Stomach (tissue), 8 donors: ENCODE measurements at regions not wholly inside any gene's neighbourhood (a gene's known extent, or its start where the extent isn't known, plus 50 kb on each side); places are given as distances from the start of the nearest gene placed in this dataset.
A peak's percentile ranks its signal among the peaks of the same experiment; 100 is the strongest.

ENCODE experiments used
- DNase-seq, 2 donors: peaks; one replicate each; pipeline versions ENCODE4 v3.0.0 to v3.0.0-alpha.2; 2013 to 2019
- H3K27ac ChIP-seq, 5 donors: fragments of 200-600 bp in 4 of 5; sonication (generic) in 4 of 5; one replicate each; pipeline ENCODE4 v1.5.1; 2013 to 2019; ENCODE audit warnings: mild to moderate bottlenecking in 1 of 5, moderate library complexity in 1 of 5
- H3K27me3 ChIP-seq, 3 donors: fragments of 200-600 bp; sonication (generic); one replicate each; pipeline ENCODE4 v1.5.1; 2017 to 2019; ENCODE audit warnings: mixed run types in 1 of 3
- H3K36me3 ChIP-seq, 4 donors: fragments of 200-600 bp; sonication (generic); 1 replicate in 3 of 4; 2 replicates in 1 of 4; pipeline ENCODE4 v1.5.1; 2016 to 2019
- H3K4me1 ChIP-seq, 4 donors: fragments of 200-600 bp; sonication (generic); one replicate each; pipeline ENCODE4 v1.5.1; 2016 to 2019
- H3K4me3 ChIP-seq, 4 donors: fragments of 200-600 bp; sonication (generic) in 3 of 4; one replicate each; pipeline ENCODE4 v1.5.1; 2016 to 2019; ENCODE audit warnings: mild to moderate bottlenecking in 1 of 4
- H3K9me3 ChIP-seq, 4 donors: fragments of 200-600 bp; sonication (generic); one replicate each; pipeline ENCODE4 v1.5.1; 2016 to 2019
- EP300 ChIP-seq: sonication (generic); formaldehyde crosslinking; IDR thresholded peaks from one replicate; pipeline ENCODE4 v1.6.1; 2017; ENCODE audit warnings: antibody characterized with exemption
- POLR2A ChIP-seq, 4 donors: fragments of 450-650 bp; IDR thresholded peaks; one replicate each; pipeline ENCODE4 v1.6.1; 2016; ENCODE audit warnings: antibody characterized with exemption in 4 of 4, control low read depth in 2 of 4, mild to moderate bottlenecking in 1 of 4, moderate library complexity in 1 of 4
- POLR2AphosphoS5 ChIP-seq, 3 donors: sonication (generic); formaldehyde crosslinking; IDR thresholded peaks; one replicate each; pipeline ENCODE4 v1.6.1; 2016; ENCODE audit warnings: antibody characterized with exemption in 3 of 3
- WGBS, 5 donors: extraction: QIAGEN DNeasy Blood & Tissue Kit in 3 of 5; methylation state at CpG; one replicate each; pipeline versions ENCODE4 v1.1.5 to v1.1.7; 2013 to 2018; 5-methylcytosine and 5-hydroxymethylcytosine counted together
- intact Hi-C: fragments of 100-400 bp; cut with DNase I; formaldehyde crosslinking; loops from one replicate; pipeline ENCODE4 v1.15.1; 2023; ENCODE audit warnings: low total_unique reads
- TF ChIP-seq, protein P1 (sequence below), 7 experiments: fragments of 450-650 bp in 4 of 7; fragments of 200-600 bp in 3 of 7; sonication (generic) in 3 of 7; IDR thresholded peaks; one replicate each; pipeline ENCODE4 v1.5.1; 2016 to 2019; ENCODE audit warnings: antibody characterized with exemption in 7 of 7, control low read depth in 2 of 7, mild to moderate bottlenecking in 1 of 7
- donor health status: healthy with polysubstance abuse.
- donor health status: Bipolar disorder and iron deficiency.
- donor health status: healthy.

DNA sequence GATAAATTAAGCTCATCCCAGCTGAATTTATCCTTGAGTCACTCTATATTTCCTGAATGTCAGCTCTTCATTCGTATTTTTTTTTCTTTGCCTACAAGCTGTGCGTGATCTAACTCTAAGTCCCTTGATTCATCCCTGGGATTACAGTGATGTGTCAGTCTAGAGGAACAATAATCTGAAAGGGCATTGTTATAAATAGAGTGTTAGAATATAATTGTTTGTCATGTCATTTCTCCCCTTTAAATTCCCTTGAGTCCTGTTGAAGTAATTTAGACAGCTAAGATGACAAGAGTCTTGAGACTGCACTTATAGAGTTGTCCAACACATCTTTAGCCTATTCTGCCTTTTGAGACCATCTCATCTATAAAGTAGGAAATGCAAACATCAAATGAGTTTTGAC, 621.8 kb downstream of the ZIC1 start:
- Histone ChIP-seq H3K27ac (no peak overlapping the region), H3K27me3 (no peaks in the 10 kb centered on the region), H3K9me3 (no peaks in the 10 kb centered on the region), H3K36me3 (no peaks in the 10 kb centered on the region), H3K4me3 (no peak overlapping the region), H3K4me1 (no peaks in the 10 kb centered on the region)
- intact Hi-C loops, result no loop called here
- no peak for TF ChIP-seq POLR2AphosphoS5 (IDR thresholded peaks at IDR 0.05)
- no peak for DNase-seq
- WGBS, 5 donors, result 81 to 91% (median 89%) methylated on average over 2 of the region's 2 CpGs

DNA sequence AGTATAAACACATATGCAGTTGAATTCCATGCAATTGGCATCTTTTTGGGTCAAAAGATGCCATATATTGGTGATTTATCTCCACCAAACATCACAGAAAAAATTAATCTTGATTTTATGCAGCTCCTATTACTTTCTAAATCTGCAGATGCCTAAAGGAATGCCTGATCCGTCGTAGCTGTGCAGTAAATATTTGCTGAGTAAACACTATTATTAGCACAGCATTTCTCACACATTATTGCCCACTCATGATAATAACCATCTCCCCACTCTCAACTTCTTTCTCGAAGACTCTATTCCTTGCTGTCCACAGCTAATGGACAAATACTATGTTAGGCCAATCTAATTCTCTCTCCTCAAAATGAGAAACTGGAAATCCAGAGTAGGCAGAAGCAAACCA, 625.2 kb downstream of the ZIC1 start:
- intact Hi-C loops, result no loop called here
- TF ChIP-seq EP300, result no peak
- TF ChIP-seq, protein P1, sequence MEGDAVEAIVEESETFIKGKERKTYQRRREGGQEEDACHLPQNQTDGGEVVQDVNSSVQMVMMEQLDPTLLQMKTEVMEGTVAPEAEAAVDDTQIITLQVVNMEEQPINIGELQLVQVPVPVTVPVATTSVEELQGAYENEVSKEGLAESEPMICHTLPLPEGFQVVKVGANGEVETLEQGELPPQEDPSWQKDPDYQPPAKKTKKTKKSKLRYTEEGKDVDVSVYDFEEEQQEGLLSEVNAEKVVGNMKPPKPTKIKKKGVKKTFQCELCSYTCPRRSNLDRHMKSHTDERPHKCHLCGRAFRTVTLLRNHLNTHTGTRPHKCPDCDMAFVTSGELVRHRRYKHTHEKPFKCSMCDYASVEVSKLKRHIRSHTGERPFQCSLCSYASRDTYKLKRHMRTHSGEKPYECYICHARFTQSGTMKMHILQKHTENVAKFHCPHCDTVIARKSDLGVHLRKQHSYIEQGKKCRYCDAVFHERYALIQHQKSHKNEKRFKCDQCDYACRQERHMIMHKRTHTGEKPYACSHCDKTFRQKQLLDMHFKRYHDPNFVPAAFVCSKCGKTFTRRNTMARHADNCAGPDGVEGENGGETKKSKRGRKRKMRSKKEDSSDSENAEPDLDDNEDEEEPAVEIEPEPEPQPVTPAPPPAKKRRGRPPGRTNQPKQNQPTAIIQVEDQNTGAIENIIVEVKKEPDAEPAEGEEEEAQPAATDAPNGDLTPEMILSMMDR (IDR thresholded peaks at IDR 0.05), result no peak
- no peak for TF ChIP-seq POLR2AphosphoS5 (IDR thresholded peaks at IDR 0.05)
- TF ChIP-seq POLR2A (IDR thresholded peaks at IDR 0.05), result no peak
- Histone ChIP-seq H3K27ac (no peak overlapping the region), H3K4me3 (no peak overlapping the region), H3K36me3 (no peaks in the 10 kb centered on the region), H3K9me3 (no peaks in the 10 kb centered on the region), H3K27me3 (no peaks in the 10 kb centered on the region), H3K4me1 (no peaks in the 10 kb centered on the region)
- DNase-seq, result no peak
- WGBS, 5 donors, result 32 to 63% (median 40%) methylated on average over 3 of the region's 3 CpGs

DNA sequence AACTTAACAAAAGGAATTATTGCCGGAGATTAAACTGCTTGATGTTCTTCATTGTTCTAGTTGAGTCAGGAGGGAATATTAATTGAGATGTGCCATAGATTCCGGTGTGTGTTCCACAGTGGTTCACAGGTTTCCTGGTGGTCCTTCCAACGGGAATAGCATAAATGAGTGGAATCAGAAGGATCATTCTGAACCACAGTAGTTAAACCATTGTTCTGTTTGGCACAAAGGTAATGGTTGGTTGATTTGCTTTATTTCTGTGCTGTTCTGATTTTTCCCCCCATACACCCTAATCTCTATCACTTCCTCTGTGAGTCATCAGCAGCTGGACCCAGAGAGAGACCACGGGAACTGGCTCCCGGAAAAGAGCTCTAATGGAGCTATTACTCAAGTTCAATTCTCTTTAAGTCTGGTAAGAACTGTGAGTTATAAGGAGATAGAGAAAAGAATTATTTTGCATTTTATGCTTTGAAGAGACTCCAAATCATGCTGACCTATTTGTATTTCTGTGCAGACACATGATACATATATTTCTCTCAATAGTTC, 627.2 kb downstream of the ZIC1 start:
- H3K9me3 ChIP-seq, result no peaks in the 10 kb centered on the region
- intact Hi-C loops, result no loop called here
- no peak overlapping the region for H3K27ac ChIP-seq
- no peaks in the 10 kb centered on the region for H3K36me3 ChIP-seq
- peak in 1 of 2 donors; percentile 7 for DNase-seq
- no peak for TF ChIP-seq EP300
- no peak for TF ChIP-seq POLR2AphosphoS5 (IDR thresholded peaks at IDR 0.05)
- no peak for TF ChIP-seq POLR2A (IDR thresholded peaks at IDR 0.05)
- TF ChIP-seq, protein P1 (IDR thresholded peaks at IDR 0.05), result no peak
- H3K27me3 ChIP-seq, result no peaks in the 10 kb centered on the region
- 56 to 66% (median 63%) methylated on average over 5 of the region's 5 CpGs for WGBS, 5 donors
- no peaks in the 10 kb centered on the region for H3K4me1 ChIP-seq
- no peak overlapping the region for H3K4me3 ChIP-seq

DNA sequence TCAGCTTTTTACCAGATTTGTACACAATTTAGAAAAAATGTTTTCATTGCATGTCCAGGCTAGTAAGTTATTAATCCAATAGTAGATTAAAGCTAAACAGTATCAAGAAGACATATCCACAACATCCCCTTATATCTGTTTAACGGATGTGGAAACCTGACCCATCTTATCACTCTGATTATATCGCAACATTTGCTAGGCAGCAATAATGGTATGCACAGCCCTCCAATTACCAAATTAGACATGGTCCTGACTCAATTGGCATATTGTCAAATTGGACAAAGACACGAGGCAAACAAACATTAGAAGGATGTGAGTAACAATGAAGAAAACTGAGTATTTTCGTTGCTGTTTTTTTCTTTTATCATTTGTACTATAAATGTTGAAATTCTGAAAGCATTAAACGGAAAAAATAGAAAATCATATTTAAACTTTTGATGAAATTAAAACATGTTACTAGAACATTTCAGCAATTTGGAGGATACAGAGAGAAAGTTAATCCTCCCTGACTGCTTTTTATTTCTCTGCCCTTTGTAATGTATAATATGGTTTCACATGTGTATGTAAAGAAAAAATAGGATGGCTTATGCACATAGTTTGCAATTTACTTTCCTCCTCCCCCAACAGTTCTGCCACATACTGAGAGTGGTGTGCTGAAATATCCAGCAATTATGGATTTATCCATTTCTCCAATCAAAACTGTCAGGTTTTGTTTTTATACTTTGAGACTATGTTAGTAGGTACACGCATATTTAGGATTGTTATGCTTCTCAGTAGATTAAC, 633.7 kb downstream of the ZIC1 start:
- whole genome bisulfite sequencing, 5 donors, result 65 to 72% (median 69%) methylated on average over 6 of the region's 6 CpGs
- no peak overlapping the region for H3K4me3 ChIP-seq

More for the DNA sequence above, 633.7 kb downstream of the ZIC1 start:
- Histone ChIP-seq H3K4me1 (no peaks in the 10 kb centered on the region), H3K36me3 (no peaks in the 10 kb centered on the region), H3K9me3 (no peaks in the 10 kb centered on the region), H3K27me3 (no peaks in the 10 kb centered on the region), H3K27ac (no peak overlapping the region)
- TF ChIP-seq, protein P1 (IDR thresholded peaks at IDR 0.05), result no peak
- no peak for TF ChIP-seq EP300
- no peak for TF ChIP-seq POLR2AphosphoS5 (IDR thresholded peaks at IDR 0.05)
- DNase-seq, result no peak
- intact Hi-C loops, result no loop called here
